DMS153 (cell line): ENCODE measurements at regions not wholly inside any gene's neighbourhood (a gene's known extent, or its start where the extent isn't known, plus 50 kb on each side); places are given as distances from the start of the nearest gene placed in this dataset.

Experiments
- DNase-seq: peaks from one replicate; lab custom pipeline; 2025; lab: John Stamatoyannopoulos, UW

DNA sequence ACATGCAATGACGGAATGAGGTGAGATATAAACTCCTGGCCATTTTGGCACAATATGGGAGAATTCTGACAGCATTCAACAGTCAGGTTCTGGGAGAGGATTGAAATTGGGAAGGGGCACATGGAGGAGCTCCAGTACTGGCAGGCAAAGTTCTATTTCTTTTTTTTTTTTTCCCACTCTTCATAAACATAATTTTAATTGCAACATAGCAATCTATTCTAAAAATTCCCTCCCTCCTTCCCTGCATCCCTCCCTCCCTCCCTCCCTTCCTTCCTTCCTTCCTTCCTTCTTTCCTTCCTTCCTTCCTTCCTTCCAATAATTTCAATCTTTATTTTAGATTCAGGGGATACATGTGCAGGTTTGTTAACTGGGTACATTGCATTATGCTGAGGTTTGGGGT is 93.2 kb downstream of the PTCSC3 start:
- DNase-seq, result no peak

DNA sequence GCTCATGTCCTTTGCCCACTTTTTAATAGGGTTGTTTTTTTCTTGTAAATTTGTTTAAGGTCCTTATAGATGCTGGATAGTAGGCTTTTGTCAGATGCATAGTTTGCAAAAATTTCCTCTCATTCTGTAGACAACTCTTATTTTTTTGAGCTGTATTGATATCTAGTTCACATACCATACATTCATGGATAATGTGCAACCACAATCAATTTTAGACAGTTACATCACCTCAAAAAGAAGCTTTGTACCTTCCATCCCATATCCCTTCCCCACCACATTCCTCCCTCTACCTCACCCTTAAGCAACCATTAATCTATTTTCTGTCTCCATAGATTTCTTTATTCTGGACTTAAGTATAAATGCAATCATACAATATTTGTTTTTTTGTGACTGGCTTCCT is 98.4 kb downstream of the PTCSC3 start:
- DNase-seq, result no peak

DNA sequence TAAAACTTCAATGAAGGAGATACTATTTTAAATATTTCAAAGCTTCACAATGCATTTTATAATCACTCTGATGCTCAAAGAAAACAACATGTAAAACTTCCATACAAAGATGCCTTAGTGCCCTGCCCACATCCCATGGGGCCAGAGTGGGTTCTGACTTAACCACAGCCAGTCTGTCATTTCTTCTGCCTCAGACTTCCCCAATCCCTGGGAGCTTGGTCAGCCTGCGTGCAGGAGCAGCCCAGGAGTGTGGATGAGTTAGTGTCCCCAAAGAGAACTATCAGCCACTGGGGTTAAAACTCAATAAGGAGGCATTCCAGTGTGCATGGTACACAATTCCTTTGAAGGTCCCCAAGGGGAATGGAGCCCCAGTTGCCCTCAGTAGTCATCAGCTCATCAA is 100.3 kb downstream of the PTCSC3 start:
- DNase-seq, result no peak

DNA sequence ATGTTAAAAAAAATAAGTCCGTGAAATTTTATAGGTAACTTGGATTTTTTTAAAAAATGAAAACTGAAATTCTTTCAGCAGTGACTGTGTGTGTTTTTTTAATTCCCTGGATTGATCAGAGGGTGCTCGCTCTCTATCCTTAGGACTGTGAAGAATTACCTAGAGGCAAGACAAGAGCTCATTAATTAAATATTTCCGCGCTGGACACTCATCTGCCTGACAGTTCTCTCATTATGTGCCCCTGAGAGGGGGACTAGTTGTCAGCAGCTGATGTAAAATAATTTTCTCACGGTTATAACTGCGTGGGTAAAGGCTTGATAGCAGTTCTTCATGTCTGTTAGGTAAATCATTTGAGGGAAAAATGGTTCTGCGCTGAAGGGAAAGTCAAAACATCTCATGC is 101.3 kb downstream of the PTCSC3 start:
- no peak for DNase-seq

DNA sequence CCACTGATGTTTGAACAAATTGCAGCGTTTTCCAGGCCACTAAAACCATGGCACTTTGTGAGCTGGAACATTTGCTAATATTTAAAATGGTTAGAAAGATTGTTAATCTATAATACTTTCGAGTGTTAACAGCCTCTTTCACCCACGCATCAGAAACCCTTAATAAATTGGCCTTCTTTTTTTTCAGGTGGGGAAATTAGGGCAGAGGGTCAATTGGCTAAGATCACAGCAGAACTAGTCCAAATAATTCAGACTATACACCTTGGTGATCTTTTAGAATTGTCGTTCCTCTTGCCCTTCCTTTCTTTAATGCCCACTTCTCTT is 105.8 kb downstream of the PTCSC3 start:
- no peak for DNase-seq

DNA sequence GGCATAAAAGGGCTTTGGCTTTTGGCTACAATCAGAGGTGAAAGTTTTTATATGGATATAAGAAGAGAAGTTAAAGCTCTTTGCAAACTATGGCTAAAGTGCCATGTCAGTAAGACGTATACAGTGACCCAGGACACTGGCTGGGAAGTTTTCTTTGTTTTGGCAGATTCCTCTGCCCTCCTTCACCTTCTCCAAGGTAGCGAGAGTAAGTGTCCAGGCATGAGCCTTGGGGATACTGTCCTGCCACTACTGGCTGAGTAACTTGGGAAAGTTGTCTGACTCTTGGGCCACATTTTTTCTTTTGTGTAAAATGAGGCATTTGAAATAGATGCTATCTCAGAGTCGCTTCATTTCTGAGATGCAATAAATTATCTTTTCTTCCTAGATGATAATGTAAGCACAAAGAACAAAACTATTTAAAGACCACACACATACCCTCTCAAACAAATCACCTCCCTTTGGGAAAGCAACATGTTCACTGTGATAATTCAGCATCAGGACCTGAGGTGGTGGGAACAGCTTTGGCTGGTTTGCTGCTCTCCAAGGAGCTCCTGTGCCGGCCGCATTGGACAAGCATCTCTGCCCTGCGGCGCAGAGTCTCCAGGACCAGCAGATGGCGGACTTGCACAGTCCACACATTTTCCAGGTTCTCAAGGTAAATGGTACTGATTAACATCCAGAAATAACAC is 106.3 kb downstream of the PTCSC3 start:
- DNase-seq, result peak; percentile 74

DNA sequence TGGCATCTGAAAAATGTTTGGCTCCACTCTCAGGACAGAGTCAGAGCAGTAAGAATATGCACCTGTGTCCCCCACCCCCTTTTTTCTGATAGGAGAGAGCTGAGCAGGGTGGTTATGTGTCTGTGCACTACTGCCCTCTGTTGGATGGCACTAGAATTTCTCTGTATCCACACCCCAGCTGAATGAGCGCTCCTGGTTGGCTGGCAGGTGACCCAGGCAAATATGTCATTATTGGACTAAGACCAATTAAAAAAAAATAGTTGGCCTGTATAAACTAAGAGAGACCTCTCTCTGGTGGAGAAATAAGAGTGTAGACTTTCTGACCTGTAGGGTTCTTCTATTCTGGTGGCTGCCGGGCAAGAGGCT is 107.0 kb downstream of the PTCSC3 start:
- DNase-seq, result no peak

DNA sequence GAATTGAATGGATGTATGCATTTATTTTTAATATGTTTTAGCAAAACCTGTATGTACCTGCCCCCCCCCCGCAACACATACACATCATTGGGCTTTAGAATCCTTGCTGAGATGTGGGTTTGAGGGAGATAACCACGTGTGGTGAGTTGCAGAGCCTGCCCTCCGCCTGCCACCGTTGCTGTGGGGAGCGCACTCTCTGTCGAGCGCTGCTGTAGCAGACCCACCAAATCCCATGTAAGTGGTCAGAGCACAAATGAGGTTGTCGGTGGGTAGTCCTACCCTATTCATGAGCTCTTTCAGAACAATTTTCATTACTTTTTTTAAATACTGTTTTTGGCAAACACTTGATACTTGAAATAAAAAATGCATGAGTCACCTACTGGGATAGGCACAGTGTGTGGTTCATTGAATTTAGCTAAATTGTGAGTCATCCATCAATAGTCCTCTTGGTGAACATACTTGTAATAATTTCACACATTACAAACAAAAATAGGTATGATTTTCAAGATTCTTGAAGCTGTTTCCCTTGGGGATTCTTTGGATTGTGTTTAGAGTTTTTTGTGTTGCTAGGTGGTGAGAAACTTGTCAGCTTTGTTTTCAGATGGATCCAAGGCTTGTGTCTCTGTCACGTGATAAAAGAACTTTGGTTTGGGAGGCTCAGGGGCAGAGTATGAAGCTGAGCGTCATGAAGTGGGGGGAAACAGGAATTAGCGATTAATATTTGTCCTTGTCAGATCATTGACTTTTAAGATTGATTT is 107.6 kb downstream of the PTCSC3 start:
- no peak for DNase-seq

DNA sequence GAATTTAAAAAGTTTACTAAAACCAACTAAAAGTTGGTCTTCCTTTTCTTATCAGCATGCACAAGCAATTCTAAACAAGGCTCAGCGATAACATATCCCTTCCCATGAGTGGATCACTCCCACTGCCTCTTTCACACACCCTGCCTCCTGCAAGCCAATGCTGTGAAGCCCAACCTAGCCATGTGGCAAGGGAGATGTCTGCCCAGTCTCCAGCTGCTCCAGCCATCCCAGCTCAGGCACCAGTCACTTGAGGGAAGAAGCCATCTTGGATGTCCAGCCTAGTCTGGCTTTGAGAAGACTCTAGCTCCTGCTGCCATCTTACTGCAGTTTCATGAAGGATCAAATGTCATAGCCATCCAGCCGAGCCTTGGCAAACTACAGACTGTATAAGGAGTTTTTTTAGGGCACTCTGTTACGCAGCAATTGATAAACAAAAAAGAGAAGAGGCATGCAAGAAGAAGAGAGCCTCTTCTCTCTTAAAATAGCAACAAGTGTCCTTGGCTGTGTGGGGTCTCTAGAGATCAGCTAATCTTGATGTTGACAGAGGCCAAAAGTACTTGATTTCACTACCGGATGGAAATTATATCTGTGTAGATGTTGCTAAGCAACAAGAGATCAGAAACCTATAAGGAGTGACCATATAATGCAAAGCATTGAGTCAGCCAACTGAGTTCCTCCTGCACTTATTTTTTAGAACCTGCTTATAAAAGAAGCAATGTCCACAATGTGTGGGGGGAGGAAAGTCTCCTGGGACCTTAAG is 108.9 kb downstream of the PTCSC3 start:
- peak; percentile 77 for DNase-seq

DNA sequence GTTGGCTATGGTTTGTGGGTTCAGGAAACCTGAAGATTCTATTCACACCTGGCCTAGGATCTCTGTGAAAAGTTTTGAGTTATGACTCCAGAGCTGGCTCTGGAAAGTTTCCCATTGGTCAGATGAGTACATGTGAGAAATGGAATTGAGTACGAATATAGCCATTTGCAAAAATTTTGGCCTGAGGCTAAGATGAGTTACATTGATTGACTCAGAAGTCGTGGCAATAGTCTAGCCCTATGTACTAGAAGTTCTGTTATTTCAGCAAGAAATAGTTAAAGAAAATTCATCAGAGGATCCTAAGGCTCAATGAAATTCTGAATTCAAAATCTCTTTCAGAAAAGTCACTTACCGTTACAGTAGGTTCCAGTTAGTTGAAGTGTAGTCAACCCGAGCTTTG is 109.9 kb downstream of the PTCSC3 start:
- DNase-seq, result no peak

DNA sequence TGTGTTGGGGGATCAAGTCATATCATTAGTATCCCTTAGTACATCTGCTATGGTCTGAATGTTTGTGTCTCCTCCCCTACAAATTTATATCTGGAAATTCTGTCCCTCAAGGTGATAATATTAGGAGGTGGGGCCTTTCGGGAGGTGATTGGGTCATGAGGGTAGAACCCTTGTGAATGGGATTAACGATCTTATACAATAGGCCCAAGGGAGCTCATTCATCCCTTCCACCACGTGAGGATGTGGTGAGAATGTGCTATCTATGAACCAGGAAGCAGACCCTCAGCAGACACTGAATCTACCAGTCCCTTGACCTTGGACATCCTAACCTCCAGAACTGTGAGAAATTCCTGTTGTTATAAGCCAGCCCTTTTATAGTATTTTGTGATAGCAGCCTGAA is 110.7 kb downstream of the PTCSC3 start:
- DNase-seq, result no peak

DNA sequence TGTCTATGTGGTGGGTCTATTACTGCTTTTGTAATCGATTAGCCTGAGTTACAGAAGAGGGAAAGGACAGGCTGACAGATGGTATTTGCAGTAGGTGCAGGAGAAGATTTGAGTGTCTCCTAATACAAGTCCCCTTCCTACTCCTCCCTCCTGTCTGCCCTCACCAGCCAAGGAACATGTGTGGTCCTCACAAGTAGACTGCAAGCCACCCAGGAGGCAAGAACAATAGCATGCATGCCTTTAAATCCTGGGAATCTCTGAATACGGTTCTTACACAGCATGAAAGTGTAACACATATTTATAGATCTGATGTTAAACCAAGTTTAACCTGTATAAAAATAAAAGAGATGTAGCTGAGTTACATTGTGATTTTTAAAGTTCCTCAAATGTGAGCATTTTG is 117.0 kb downstream of the PTCSC3 start:
- no peak for DNase-seq

DNA sequence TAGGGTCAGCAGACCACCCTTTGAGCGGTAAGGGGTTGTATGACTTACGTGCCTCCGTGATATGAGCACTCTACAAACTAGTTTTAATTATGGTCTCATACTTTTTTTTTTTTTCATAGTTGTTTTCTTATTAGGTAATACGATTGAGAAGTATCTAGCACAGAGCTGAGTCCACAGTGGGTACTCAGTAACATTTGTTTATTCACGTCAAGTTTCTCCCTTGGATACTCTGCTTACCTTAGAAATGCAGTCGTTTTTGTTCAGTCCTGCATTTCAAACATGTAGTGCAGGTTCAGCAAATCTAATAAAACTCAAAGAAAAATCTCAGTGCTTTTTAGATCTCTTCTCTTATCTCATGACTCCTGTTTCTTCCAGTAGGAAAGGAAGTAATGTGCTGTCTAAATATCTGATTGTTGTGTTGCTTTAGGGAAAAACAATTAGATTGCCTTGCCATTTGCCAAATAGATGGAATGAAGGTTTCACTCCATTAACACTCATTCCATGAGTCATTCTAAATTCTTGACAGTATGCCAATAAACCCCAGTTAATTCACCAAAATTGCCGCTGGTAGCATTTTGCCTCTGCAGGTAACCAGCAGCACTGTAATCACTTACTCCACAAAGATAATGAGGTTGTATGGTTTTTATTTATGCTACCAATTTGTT is 118.9 kb downstream of the PTCSC3 start:
- DNase-seq, result no peak

DNA sequence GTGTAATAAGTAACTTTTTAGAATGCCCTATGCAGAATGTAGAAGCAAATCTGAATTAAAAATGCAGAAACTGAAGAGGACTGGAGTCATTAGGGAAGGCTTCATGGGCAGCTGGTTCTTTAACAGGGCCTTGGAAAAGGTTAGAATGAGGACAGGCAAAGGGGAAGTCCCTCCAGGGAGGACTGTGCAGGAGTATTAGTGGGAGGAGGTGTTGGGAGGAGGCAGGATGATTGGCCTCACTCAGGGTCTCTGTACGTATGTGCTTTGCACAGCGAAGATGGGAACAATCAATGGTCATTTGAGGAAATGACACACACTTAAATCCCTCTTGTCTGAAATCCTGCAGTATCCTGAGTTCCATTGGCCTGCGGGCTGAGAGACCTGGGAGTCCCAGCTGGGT is 119.7 kb downstream of the PTCSC3 start:
- DNase-seq, result no peak

DNA sequence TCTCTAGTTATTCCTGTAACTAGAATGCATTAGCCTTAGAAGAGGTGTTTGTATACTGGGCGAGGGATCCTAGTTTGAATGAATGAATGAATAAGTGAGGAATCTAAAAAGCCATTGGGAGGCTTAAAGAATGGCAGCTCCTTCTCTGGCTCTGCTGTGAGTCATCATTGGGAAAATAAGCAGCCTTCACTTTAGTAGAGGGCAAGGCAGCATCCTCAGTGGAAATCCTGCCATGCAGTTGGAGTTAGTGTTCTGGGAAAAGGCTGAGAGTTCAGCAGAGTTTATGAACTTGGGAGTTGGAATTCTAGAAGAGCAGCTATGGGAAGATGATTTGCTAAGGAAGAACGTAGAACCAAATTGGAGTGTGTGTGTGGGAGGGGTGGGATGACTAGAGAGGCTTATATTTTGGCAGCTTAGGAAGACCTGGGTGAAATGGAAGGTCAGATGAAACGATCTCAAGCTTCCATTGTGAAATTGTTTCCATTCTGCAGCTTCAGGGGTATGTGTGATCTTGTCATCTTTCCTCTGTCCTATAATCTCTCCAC is 120.8 kb downstream of the PTCSC3 start:
- DNase-seq, result no peak

DNA sequence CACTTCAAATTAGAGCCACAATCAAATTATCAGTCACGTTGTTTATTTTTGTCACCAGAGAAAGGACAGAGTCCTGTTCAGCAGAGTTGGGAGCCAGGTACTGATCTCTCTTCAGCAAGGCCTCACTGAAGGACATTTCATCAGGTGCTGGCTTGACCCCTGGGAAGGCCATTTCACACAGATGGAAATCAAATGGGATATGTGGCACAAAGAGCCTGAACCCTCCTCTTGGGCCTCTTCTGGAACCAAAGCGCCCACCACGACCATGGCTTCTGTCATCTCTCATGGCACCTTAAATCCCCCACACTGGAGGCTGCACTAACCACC is 121.5 kb downstream of the PTCSC3 start:
- no peak for DNase-seq

DNA sequence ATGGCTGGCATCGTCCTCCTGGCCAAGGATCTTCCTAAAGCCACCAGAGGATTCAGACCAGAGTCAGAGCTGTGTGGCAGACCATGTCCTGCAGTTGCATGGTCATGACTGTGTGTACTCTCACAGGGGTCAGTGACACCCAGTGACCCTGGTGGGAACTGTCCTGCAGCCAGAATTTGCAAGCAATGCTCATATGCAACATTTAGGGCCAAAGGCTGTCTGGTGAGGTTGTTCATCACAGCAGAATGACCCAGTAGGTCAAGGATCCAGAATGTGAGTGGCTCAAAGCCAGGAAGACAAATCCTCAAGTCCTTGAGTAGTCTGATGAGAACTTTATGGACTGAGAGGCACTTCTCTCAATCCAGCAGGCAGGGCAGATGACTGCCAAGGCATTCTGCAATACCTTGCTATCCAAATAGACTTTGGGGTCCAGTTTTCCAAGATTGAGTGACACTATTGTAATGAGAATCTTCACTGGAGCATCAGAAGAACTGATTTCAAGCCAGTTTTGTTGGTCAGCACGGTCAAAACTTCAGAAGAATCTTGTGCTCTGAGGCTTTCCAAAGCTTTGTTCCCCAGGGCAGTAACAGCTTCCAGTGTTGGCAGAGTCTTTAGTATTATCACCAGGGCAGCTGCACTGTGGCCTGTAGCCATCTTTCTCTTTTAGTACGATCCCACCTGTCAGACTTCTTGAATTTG is 122.0 kb downstream of the PTCSC3 start:
- no peak for DNase-seq

DNA sequence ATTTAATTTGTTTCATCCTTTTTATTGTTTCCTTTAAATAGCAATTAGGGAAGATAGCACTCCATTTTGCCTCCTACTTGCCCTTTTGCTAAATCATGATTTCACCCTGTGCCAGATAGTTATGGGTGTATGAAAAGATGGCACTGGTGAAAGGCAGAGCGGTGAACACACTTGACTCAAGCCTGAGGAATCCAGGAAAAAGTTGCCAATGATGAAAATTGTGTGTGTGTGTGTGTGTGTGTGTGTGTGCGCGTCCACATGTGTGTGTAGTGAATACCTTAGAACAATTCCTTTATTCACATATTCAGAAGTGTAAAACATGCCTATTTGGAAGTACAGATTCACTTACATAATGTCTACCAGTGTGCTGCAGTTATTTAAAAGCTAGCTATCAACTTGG is 123.8 kb downstream of the PTCSC3 start:
- no peak for DNase-seq

DNA sequence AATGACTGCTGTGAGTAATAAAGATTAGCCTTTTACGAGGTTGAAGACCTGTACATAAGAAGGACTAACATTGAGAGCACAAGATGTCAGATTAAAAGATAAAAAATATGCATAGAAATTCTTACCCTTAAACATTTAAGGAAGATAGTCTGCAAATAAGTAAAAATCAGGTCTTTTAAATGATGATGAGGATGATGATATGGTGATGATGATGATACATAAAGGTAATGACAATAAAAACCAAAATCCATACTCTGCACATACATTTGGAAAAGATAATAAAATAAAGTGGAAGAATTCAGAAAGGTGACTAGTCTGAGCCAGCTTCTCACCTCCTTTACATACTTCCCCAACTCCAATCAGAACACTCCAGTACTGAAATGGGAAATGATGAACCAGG is 124.5 kb downstream of the PTCSC3 start:
- DNase-seq, result no peak

DNA sequence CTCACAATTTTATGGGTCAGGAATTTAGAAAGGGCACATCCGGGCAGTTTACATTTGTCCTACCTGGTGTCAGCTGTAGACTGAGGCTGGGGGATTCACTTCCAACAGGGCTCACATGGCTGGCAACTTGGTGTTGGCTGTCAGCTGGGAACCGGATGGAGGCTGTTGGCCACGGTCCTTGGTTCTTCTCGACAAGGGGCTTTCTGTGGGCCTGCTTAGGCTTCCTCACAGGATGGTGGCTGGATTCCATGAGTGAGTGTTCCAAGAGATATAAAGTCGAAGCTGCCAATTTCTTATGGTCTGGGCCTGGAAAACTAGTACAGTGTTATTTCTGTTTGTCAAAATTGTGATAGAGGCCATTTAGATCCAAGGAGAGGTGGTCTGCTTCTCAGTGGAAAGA is 127.9 kb downstream of the PTCSC3 start:
- DNase-seq, result no peak

DNA sequence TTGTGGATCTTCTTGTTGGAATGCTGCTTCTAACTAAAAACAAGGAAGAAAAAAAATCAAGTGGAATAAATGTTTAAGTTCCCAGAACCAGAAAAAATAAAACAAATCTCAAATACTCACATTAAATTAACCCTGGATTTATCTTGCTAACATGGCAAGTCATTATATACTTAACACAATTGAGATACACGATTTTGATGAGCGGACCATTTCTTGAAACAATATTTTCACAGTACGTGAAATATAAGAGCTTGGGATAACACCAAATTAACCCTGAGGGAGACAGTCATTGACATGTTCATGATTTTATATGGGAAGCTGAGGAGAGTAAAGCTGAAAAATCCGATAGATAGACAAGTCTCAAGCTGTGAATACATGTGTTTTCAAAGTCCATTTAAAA is 128.6 kb downstream of the PTCSC3 start:
- no peak for DNase-seq

DNA sequence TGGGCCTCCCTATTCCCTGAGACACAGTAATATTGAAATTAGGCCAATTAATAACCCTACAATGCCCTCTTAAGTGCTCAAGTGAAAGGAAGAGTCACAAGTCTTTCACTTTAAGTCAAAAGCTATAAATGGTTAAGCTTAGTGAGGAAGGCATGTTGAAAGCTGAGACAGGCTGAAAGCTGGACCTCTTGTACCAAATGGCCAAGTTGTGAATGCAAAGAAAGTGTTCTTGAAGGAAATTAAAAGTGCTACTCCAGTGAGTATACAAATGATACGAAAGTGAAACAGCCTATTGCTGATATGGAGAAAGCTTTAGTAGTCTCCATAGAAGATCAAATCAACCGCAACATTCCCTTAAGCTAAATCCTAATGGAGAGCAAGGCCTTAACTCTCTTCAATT is 140.8 kb downstream of the PTCSC3 start:
- no peak for DNase-seq
